Mammary epithelial cell (primary cell): ENCODE measurements at regions not wholly inside any gene's neighbourhood (a gene's known extent, or its start where the extent isn't known, plus 50 kb on each side); places are given as distances from the start of the nearest gene placed in this dataset.

Source experiments
- EZH2 ChIP-seq: IDR thresholded peaks from 2 replicates; pipeline ENCODE4 v1.6.1; 2012; ENCODE audit warnings: low read length, inconsistent platforms, borderline replicate concordance
- TF ChIP-seq, protein P1 (sequence below), 2 donors: IDR thresholded peaks in 1 of 2; conservative IDR thresholded peaks in 1 of 2; 2 replicates each; pipeline ENCODE4 v1.5.1; 2011 to 2012; ENCODE audit warnings: inconsistent platforms in 2 of 2, low read length in 2 of 2, mild to moderate bottlenecking in 2 of 2, control low read depth in 1 of 2, low read depth in 1 of 2; ENCODE audit not compliant: insufficient read depth in 1 of 2; ENCODE audit errors: extremely low read depth in 1 of 2

DNA sequence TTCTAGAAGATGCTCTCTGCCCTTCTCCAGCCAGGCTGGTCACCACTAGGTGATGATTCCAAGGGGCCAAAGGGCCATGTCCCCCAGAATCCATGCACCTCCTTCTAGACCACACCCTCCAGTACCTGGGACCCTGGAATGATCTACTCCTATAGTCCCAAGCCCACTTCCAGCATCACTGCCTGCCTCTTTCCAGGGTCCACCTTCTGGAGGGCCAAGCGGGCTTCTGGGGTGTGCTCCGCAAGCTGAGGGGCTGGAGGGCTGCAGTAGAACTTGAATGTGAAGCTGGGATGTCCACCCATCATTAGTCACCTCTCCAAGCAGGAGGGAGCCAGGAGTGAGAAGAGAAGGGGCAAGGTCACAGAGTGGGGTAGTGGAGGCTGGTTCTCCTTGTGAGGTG lies 234.4 kb upstream of the MYO3A start:
- TF ChIP-seq, protein P1, sequence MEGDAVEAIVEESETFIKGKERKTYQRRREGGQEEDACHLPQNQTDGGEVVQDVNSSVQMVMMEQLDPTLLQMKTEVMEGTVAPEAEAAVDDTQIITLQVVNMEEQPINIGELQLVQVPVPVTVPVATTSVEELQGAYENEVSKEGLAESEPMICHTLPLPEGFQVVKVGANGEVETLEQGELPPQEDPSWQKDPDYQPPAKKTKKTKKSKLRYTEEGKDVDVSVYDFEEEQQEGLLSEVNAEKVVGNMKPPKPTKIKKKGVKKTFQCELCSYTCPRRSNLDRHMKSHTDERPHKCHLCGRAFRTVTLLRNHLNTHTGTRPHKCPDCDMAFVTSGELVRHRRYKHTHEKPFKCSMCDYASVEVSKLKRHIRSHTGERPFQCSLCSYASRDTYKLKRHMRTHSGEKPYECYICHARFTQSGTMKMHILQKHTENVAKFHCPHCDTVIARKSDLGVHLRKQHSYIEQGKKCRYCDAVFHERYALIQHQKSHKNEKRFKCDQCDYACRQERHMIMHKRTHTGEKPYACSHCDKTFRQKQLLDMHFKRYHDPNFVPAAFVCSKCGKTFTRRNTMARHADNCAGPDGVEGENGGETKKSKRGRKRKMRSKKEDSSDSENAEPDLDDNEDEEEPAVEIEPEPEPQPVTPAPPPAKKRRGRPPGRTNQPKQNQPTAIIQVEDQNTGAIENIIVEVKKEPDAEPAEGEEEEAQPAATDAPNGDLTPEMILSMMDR (conservative IDR thresholded peaks at IDR 0.05 in 1 of 2, IDR thresholded peaks at IDR 0.05 in 1 of 2; ENCODE audit: extremely low read depth in 1 of 2, insufficient read depth in 1 of 2, low read depth in 1 of 2, low read length in 2 of 2): no peak
- no peak for TF ChIP-seq EZH2
